ENCODE measurements at regions not wholly inside any gene's neighbourhood (a gene's known extent, or its start where the extent isn't known, plus 50 kb on each side); places are given as distances from the start of the nearest gene placed in this dataset.

- ATAC-seq (no peak), DNase-seq (no peak)
- no peak overlapping the region for H3K27ac Mint-ChIP-seq
- no peaks in the 10 kb centered on the region for H3K36me3 Mint-ChIP-seq (ENCODE audit: low read depth)
- H3K4me3 Mint-ChIP-seq, result no peak overlapping the region
- H3K27me3 Mint-ChIP-seq, result peaks cover 3% of the 10 kb centered on the region
- H3K9me3 Mint-ChIP-seq, result peaks cover 3% of the 10 kb centered on the region
- H3K4me1 Mint-ChIP-seq, result no peaks in the 10 kb centered on the region
These were observed 83.7 kb upstream of the MBOAT2 start for GRCh38 chr2:9087121-9087681.

DNA sequence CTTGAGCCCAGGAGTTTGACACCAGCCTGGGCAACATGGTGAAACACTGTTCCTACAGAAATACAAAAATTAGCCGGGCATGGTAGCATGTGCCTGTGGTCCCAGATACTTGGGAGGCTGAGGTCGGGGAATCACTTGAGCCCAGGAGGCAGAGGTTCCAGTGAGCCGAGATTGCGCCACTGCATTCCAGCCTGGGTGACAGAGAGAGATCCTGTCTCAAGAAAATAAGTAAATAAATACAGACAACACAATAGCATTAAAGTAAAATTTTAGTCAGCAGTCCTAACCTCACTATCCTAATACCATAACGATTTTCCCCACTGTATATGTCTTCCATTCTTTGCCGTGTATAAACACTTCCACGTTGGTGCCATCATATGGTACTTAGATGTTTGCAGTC is 83.0 kb upstream of the MBOAT2 start:
- ATAC-seq (no peak), DNase-seq (no peak)
- Mint-ChIP-seq H3K4me3 (no peak overlapping the region), H3K36me3 (ENCODE audit: low read depth) (no peaks in the 10 kb centered on the region), H3K27me3 (no peaks in the 10 kb centered on the region), H3K27ac (no peak overlapping the region), H3K4me1 (no peaks in the 10 kb centered on the region), H3K9me3 (peaks cover 10% of the 10 kb centered on the region)

- Mint-ChIP-seq H3K36me3 (ENCODE audit: low read depth) (no peaks in the 10 kb centered on the region), H3K27me3 (no peaks in the 10 kb centered on the region), H3K4me1 (no peaks in the 10 kb centered on the region), H3K9me3 (peaks cover 12% of the 10 kb centered on the region), H3K4me3 (no peak overlapping the region), H3K27ac (no peak overlapping the region)
- ATAC-seq (no peak), DNase-seq (no peak)
These were observed 81.9 kb upstream of the MBOAT2 start for GRCh38 chr2:9085353-9085752.

DNA sequence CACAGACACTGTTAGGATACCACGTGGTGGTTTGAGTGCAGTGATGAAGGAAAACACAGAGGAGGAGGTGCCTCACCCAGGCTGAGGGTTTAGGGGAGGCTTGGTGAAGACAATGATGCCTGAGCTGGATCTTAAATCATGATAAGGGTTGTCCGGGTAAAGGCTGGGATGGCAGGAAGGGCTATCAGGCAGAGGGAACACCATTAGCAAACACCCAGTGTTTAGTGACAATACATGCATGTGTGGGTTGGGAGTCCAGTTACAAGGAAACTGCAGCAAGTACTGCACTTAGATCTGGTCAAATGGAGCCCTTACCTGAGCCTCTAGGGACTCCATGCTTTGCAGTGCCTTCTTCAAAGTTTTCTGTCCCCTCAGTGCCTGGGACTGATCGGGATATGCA is 79.8 kb upstream of the MBOAT2 start:
- no peak for DNase-seq
- Mint-ChIP-seq H3K27ac (no peak overlapping the region), H3K36me3 (ENCODE audit: low read depth) (no peaks in the 10 kb centered on the region), H3K4me1 (no peaks in the 10 kb centered on the region), H3K9me3 (peaks cover 12% of the 10 kb centered on the region), H3K4me3 (no peak overlapping the region), H3K27me3 (peaks cover 1% of the 10 kb centered on the region)
- ATAC-seq, result no peak

GRCh38 chr2:9082158-9082557 is 78.7 kb upstream of the MBOAT2 start:
- no peak for DNase-seq
- Mint-ChIP-seq H3K4me3 (no peak overlapping the region), H3K9me3 (peaks cover 12% of the 10 kb centered on the region), H3K36me3 (ENCODE audit: low read depth) (no peaks in the 10 kb centered on the region), H3K27me3 (peaks cover 1% of the 10 kb centered on the region), H3K4me1 (no peaks in the 10 kb centered on the region), H3K27ac (no peak overlapping the region)
- ATAC-seq, result no peak

- H3K4me1 Mint-ChIP-seq, result no peaks in the 10 kb centered on the region
- peaks cover 1% of the 10 kb centered on the region for H3K27me3 Mint-ChIP-seq
- no peak overlapping the region for H3K27ac Mint-ChIP-seq
- H3K4me3 Mint-ChIP-seq, result no peak overlapping the region
- H3K9me3 Mint-ChIP-seq, result peaks cover 12% of the 10 kb centered on the region
- no peak for ATAC-seq
- no peaks in the 10 kb centered on the region for H3K36me3 Mint-ChIP-seq (ENCODE audit: low read depth)
- no peak for DNase-seq
These were observed 78.3 kb upstream of the MBOAT2 start for GRCh38 chr2:9081750-9082149.

DNA sequence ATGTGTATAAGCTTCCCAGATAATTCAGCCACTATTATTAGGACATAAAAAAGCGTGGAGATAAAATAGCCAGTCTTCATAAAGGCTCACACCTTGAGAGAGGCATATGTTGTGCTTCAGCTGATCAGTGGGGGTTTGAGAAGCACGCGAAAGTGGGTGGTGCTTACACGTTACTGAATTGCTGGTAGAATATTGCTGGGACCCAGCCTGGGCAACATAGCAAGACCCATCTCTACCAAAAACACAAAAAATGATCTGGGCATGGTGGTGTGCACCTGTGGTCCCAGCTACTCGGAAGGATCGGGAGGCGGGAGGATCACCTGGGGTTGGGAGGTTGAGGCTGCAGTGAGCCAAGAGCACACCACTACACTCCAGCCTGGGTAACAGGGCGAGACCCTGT is 74.9 kb upstream of the MBOAT2 start:
- Mint-ChIP-seq H3K36me3 (ENCODE audit: low read depth) (no peaks in the 10 kb centered on the region), H3K27ac (no peak overlapping the region), H3K9me3 (peaks cover 12% of the 10 kb centered on the region), H3K27me3 (peaks cover 1% of the 10 kb centered on the region), H3K4me3 (no peak overlapping the region), H3K4me1 (no peaks in the 10 kb centered on the region)
- DNase-seq (no peak), ATAC-seq (no peak)

DNA sequence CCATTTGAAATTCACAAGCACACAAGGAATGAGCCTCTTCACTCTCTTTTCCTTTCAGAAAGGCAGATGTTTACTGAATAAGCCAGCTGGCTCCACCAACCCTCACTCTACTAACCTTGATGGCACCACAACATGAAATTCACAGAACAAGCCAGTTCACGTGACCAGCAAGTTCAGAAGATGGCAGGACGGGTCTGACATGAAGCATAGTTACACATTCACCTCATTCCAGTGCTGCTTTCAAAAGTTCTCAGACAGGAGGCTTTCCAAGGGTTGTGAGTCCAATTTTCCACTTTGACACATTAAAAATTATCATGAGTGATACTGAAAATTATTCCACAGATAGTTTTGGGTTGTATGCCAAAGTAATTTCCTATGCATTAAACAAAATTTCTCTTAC is 74.2 kb upstream of the MBOAT2 start:
- ATAC-seq, result no peak
- Mint-ChIP-seq H3K27me3 (peaks cover 1% of the 10 kb centered on the region), H3K36me3 (ENCODE audit: low read depth) (no peaks in the 10 kb centered on the region), H3K9me3 (peaks cover 12% of the 10 kb centered on the region), H3K4me1 (no peaks in the 10 kb centered on the region), H3K27ac (no peak overlapping the region), H3K4me3 (no peak overlapping the region)
- DNase-seq, result no peak

- Mint-ChIP-seq H3K27ac (no peak overlapping the region), H3K27me3 (peaks cover 1% of the 10 kb centered on the region), H3K4me1 (no peaks in the 10 kb centered on the region), H3K4me3 (no peak overlapping the region), H3K36me3 (ENCODE audit: low read depth) (no peaks in the 10 kb centered on the region), H3K9me3 (peaks cover 4% of the 10 kb centered on the region)
- ATAC-seq (no peak), DNase-seq (no peak)
These were observed 73.3 kb upstream of the MBOAT2 start for GRCh38 chr2:9076755-9077154.

DNA sequence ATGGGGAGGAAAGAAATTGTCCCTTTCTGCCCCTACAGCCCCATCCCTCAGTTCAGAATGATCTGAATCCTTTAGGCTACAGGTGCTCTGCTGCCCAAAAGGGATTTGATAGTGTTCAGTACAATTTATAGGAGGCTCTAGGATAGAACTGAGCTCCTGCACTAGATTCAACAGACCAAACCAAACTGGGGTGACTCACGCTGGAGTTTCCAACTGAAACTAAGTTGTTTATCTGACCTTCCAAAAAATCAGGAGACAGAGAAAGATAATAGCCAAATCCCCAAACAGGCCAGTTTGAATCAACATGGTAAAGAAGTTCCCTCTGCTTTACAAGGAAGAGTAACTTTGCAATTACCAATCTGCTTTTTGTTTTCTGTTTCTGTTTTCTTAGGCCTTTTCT is 72.7 kb upstream of the MBOAT2 start:
- Mint-ChIP-seq H3K27ac (no peak overlapping the region), H3K27me3 (peaks cover 1% of the 10 kb centered on the region), H3K4me1 (no peaks in the 10 kb centered on the region), H3K9me3 (no peaks in the 10 kb centered on the region), H3K36me3 (ENCODE audit: low read depth) (no peaks in the 10 kb centered on the region), H3K4me3 (no peak overlapping the region)
- DNase-seq (no peak), ATAC-seq (no peak)

GRCh38 chr2:9074930-9075329 is 71.4 kb upstream of the MBOAT2 start:
- Mint-ChIP-seq H3K9me3 (no peaks in the 10 kb centered on the region), H3K27ac (no peak overlapping the region), H3K36me3 (ENCODE audit: low read depth) (no peaks in the 10 kb centered on the region), H3K4me3 (no peak overlapping the region), H3K27me3 (peaks cover 3% of the 10 kb centered on the region), H3K4me1 (no peaks in the 10 kb centered on the region)
- no peak for ATAC-seq
- no peak for DNase-seq

DNA sequence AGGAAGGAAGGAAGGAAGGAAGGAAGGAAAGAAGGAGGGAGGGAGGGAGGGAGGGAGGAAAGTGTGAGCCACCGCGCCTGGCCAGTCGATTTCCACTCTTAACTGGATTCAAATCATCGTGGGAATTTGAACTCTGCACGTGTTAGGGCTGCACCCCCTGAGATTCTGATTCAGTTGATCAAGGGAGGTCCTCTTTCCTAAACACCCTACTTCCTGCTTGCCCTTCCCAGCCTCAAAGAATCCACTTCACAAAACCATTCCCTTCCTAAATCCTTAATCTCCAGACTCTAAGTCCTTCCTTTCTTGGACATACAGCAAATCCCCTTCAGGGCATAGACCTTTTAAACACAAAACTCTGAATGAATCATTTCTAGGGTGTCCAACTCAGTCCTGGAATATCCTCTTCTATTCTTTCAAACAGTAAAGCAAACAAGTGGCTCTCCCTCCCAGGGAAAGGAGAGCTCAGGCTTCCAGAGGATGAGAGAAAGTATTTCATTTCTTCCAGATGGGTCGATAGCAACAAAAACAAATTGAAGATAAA is 68.2 kb upstream of the MBOAT2 start:
- Mint-ChIP-seq H3K4me3 (no peak overlapping the region), H3K4me1 (no peaks in the 10 kb centered on the region), H3K27me3 (peaks cover 6% of the 10 kb centered on the region), H3K36me3 (ENCODE audit: low read depth) (no peaks in the 10 kb centered on the region), H3K27ac (no peak overlapping the region), H3K9me3 (peaks cover 10% of the 10 kb centered on the region)
- no peak for ATAC-seq
- no peak for DNase-seq

GRCh38 chr2:9071032-9071431 is 67.5 kb upstream of the MBOAT2 start:
- DNase-seq (no peak), ATAC-seq (peak; percentile 88)
- H3K36me3 Mint-ChIP-seq (ENCODE audit: low read depth), result no peaks in the 10 kb centered on the region
- H3K9me3 Mint-ChIP-seq, result peaks cover 16% of the 10 kb centered on the region
- H3K4me3 Mint-ChIP-seq, result no peak overlapping the region
- no peak overlapping the region for H3K27ac Mint-ChIP-seq
- H3K27me3 Mint-ChIP-seq, result peaks cover 6% of the 10 kb centered on the region
- H3K4me1 Mint-ChIP-seq, result no peaks in the 10 kb centered on the region

DNA sequence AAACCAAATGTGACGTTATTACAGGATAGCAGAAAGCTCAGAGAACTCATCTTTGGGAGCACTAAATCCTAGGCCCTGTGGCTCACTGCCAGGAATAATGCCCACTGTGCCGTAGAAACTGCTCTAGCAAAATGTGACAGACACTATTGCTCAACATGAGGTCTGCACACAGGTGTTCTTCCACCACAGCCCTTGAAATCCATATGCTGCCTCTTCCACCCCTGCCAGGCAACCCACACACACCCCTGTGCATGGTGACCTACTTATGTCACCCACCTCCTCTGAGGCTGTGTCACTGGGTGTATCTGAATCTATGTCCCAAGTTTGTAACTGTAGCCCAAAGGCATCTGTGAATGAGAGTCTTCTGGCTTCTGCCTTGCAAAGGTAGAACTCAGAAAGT is 66.1 kb upstream of the MBOAT2 start:
- no peak overlapping the region for H3K27ac Mint-ChIP-seq
- no peak for DNase-seq
- H3K36me3 Mint-ChIP-seq (ENCODE audit: low read depth), result no peaks in the 10 kb centered on the region
- no peak for ATAC-seq
- peaks cover 25% of the 10 kb centered on the region for H3K9me3 Mint-ChIP-seq
- no peaks in the 10 kb centered on the region for H3K4me1 Mint-ChIP-seq
- no peak overlapping the region for H3K4me3 Mint-ChIP-seq
- H3K27me3 Mint-ChIP-seq, result peaks cover 6% of the 10 kb centered on the region

GRCh38 chr2:9065901-9066300 is 62.4 kb upstream of the MBOAT2 start:
- no peaks in the 10 kb centered on the region for H3K4me1 Mint-ChIP-seq
- no peak overlapping the region for H3K4me3 Mint-ChIP-seq
- no peaks in the 10 kb centered on the region for H3K36me3 Mint-ChIP-seq (ENCODE audit: low read depth)
- no peak for ATAC-seq
- peaks cover 25% of the 10 kb centered on the region for H3K9me3 Mint-ChIP-seq
- H3K27me3 Mint-ChIP-seq, result peaks cover 12% of the 10 kb centered on the region
- DNase-seq, result no peak
- no peak overlapping the region for H3K27ac Mint-ChIP-seq

DNA sequence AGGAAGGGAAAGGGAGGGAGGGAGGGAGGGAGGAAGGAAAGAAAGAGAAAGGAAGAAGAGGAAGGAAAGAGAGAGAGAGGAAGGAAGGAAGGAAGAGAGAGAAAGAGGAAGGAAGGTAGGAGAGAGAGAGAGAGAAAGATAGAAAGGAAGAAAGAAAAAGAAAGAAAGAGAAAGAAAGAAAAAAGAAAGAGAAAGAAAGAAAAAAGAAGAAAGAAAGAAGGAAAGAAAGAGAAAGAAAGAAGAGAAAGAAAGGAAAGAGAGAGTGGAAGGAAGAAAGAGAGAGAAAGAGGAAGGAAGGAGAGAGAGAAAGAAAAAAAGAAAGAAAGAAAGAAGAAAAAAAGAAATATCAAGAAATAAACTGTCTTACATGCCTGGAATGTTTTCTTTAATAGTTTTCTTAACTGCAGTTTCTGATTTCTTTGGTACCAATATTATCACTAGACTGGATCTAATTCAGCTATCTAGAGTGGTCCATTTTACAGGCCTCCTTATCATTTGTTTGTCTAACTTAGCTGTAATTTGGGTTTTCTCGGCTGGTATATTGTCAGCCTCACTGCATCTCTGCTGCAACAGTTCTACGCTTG is 59.6 kb upstream of the MBOAT2 start:
- H3K4me3 Mint-ChIP-seq, result no peak overlapping the region
- ATAC-seq, result no peak
- peaks cover 21% of the 10 kb centered on the region for H3K27me3 Mint-ChIP-seq
- H3K27ac Mint-ChIP-seq, result no peak overlapping the region
- H3K36me3 Mint-ChIP-seq (ENCODE audit: low read depth), result no peaks in the 10 kb centered on the region
- peaks cover 16% of the 10 kb centered on the region for H3K9me3 Mint-ChIP-seq
- no peak for DNase-seq
- H3K4me1 Mint-ChIP-seq, result no peaks in the 10 kb centered on the region
